GM23338 (cell line): ENCODE measurements at regions not wholly inside any gene's neighbourhood (a gene's known extent, or its start where the extent isn't known, plus 50 kb on each side); places are given as distances from the start of the nearest gene placed in this dataset.

Source experiments
- ATAC-seq: fragments of 200-7000 bp; cut with Tn5 transposase; 3 replicates; pipeline ENCODE4 v1.9.1; 2020
- DNase-seq: peaks from one replicate; pipeline ENCODE4 v3.0.0-alpha.2; 2015; ENCODE audit warnings: low spot score
- H2AFZ ChIP-seq: fragments of 200-600 bp; sonication (generic); 2 replicates; pipeline ENCODE4 v1.8.0; 2016; ENCODE audit warnings: antibody characterized with exemption, mild to moderate bottlenecking, moderate library complexity
- H3F3A ChIP-seq: fragments of 200-600 bp; sonication (generic); replicated peaks from 2 replicates; pipeline ENCODE4 v1.8.0; 2017; ENCODE audit warnings: antibody characterized with exemption, mixed run types, low read depth
- H3K27ac ChIP-seq: fragments of 200-600 bp; sonication (generic); 2 replicates; pipeline ENCODE4 v1.6.1; 2016; ENCODE audit warnings: low read depth
- H3K27me3 ChIP-seq: fragments of 200-600 bp; sonication (generic); 2 replicates; pipeline ENCODE4 v1.8.0; 2016; ENCODE audit warnings: mild to moderate bottlenecking, mixed run types, moderate library complexity; ENCODE audit not compliant: insufficient read depth
- H3K36me3 ChIP-seq: fragments of 200-600 bp; sonication (generic); 2 replicates; pipeline ENCODE4 v1.8.0; 2016; ENCODE audit warnings: mild to moderate bottlenecking; ENCODE audit not compliant: insufficient read depth
- H3K4me1 ChIP-seq: fragments of 200-600 bp; sonication (generic); 2 replicates; pipeline ENCODE4 v1.8.0; 2016; ENCODE audit warnings: mild to moderate bottlenecking, moderate library complexity; ENCODE audit not compliant: insufficient read depth
- H3K4me2 ChIP-seq: fragments of 200-600 bp; sonication (generic); 2 replicates; pipeline ENCODE4 v1.7.1; 2017; ENCODE audit warnings: mixed run types
- H3K4me3 ChIP-seq: fragments of 200-600 bp; sonication (generic); 2 replicates; pipeline ENCODE4 v1.6.1; 2016; ENCODE audit warnings: mixed run types
- H3K79me2 ChIP-seq: fragments of 200-600 bp; sonication (generic); replicated peaks from 2 replicates; pipeline ENCODE4 v1.8.0; 2017; ENCODE audit warnings: mild to moderate bottlenecking; ENCODE audit not compliant: insufficient read depth
- H3K9me2 ChIP-seq: fragments of 200-600 bp; sonication (generic); 2 replicates; pipeline ENCODE4 v1.8.0; 2017; ENCODE audit not compliant: insufficient read depth
- H4K20me1 ChIP-seq: fragments of 200-600 bp; sonication (generic); replicated peaks from 2 replicates; pipeline ENCODE4 v1.8.0; 2017; ENCODE audit warnings: mild to moderate bottlenecking; ENCODE audit not compliant: insufficient read depth
- H3K27ac Mint-ChIP-seq: 2 replicates; pipeline ENCODE4 v1.8.0; 2020; ENCODE audit warnings: inconsistent platforms, mild to moderate bottlenecking, moderate library complexity, mixed read lengths
- H3K27me3 Mint-ChIP-seq: 3 replicates; pipeline ENCODE4 v1.8.0; 2022; ENCODE audit warnings: low read depth, mild to moderate bottlenecking, moderate library complexity, mixed read lengths, inconsistent platforms; ENCODE audit not compliant: insufficient read depth, poor library complexity
- H3K36me3 Mint-ChIP-seq: 3 replicates; pipeline ENCODE4 v1.8.0; 2021; ENCODE audit warnings: low read depth, mild to moderate bottlenecking, inconsistent platforms, moderate library complexity, mixed read lengths
- H3K4me1 Mint-ChIP-seq: 3 replicates; pipeline ENCODE4 v1.8.0; 2020; ENCODE audit warnings: mild to moderate bottlenecking, inconsistent platforms, mixed read lengths
- H3K4me3 Mint-ChIP-seq: 3 replicates; pipeline ENCODE4 v1.8.0; 2021; ENCODE audit warnings: moderate library complexity, mild to moderate bottlenecking, inconsistent platforms, mixed read lengths
- H3K9me3 Mint-ChIP-seq: 3 replicates; pipeline ENCODE4 v1.8.0; 2020; ENCODE audit warnings: moderate library complexity, mild to moderate bottlenecking, inconsistent platforms, mixed read lengths
- CTCF ChIP-seq, 2 experiments: fragments of 200-600 bp in 1 of 2; sonication (generic) in 1 of 2; conservative IDR thresholded peaks; 2 replicates each; pipeline versions ENCODE4 v1.5.1 to v1.6.1; 2016 to 2017; ENCODE audit warnings: antibody characterized with exemption in 2 of 2, low read depth in 2 of 2, mild to moderate bottlenecking in 2 of 2, moderate library complexity in 1 of 2
- ETS1 ChIP-seq: IDR thresholded peaks from 2 replicates; pipeline ENCODE4 v1.6.1; 2016; ENCODE audit warnings: antibody characterized with exemption
- EZH2 ChIP-seq: fragments of 200-600 bp; sonication (generic); IDR thresholded peaks from one replicate; pipeline ENCODE4 v1.8.0; 2017; ENCODE audit warnings: antibody characterized with exemption, mild to moderate bottlenecking, low read depth; ENCODE audit not compliant: unreplicated experiment
- EZH2phosphoT487 ChIP-seq: fragments of 200-600 bp; sonication (generic); IDR thresholded peaks from one replicate; pipeline ENCODE4 v1.8.1; 2018; ENCODE audit warnings: antibody characterized with exemption; ENCODE audit not compliant: unreplicated experiment
- JUNB ChIP-seq: IDR thresholded peaks from one replicate; pipeline ENCODE4 v1.6.1; 2016; ENCODE audit warnings: antibody characterized with exemption; ENCODE audit not compliant: unreplicated experiment
- NANOG ChIP-seq: IDR thresholded peaks from 2 replicates; pipeline ENCODE4 v1.6.1; 2016; ENCODE audit warnings: antibody characterized with exemption, borderline replicate concordance
- REST ChIP-seq: IDR thresholded peaks from one replicate; pipeline ENCODE4 v1.6.1; 2018; ENCODE audit warnings: antibody characterized with exemption; ENCODE audit not compliant: unreplicated experiment
- STAT1 ChIP-seq: IDR thresholded peaks from one replicate; pipeline ENCODE4 v1.6.1; 2016; ENCODE audit warnings: antibody characterized with exemption; ENCODE audit not compliant: unreplicated experiment
- ZNF114 ChIP-seq: fragments of 250-450 bp; sonication (Bioruptor Pico); IDR thresholded peaks from 2 replicates; pipeline ENCODE4 v1.5.0; 2020; ENCODE audit warnings: mild to moderate bottlenecking, moderate library complexity

- Mint-ChIP-seq H3K4me1 (no peaks in the 10 kb centered on the region), H3K27me3 (peaks cover 2% of the 10 kb centered on the region), H3K4me3 (no peak overlapping the region), H3K27ac (no peak overlapping the region), H3K9me3 (peaks cover 78% of the 10 kb centered on the region), H3K36me3 (peaks cover 13% of the 10 kb centered on the region)
- Histone ChIP-seq H3K9me2 (no peaks in the 10 kb centered on the region), H3K27ac (no peak overlapping the region), H3K79me2 (no peaks in the 10 kb centered on the region), H3K4me1 (no peaks in the 10 kb centered on the region), H3K27me3 (no peaks in the 10 kb centered on the region), H2AFZ (no peak overlapping the region), H4K20me1 (no peaks in the 10 kb centered on the region), H3K4me3 (no peak overlapping the region), H3F3A (no peaks in the 10 kb centered on the region), H3K36me3 (no peaks in the 10 kb centered on the region), H3K4me2 (no peak overlapping the region)
- TF ChIP-seq ETS1 (no peak), EZH2 (no peak), ZNF114 (CRISPR knock-in tag) (no peak), CTCF (conservative IDR thresholded peaks at IDR 0.05; ENCODE audit: low read depth in 2 of 2) (no peak), STAT1 (no peak), NANOG (no peak), JUNB (no peak)
- no peak for DNase-seq
- ATAC-seq, result no peak
Observed at GRCh38 chr17:83193336-83194185, 114.2 kb downstream of the METRNL start.

- Mint-ChIP-seq H3K27me3 (peaks cover 2% of the 10 kb centered on the region), H3K27ac (no peak overlapping the region), H3K9me3 (peaks cover 73% of the 10 kb centered on the region), H3K36me3 (peaks cover 13% of the 10 kb centered on the region), H3K4me3 (no peak overlapping the region), H3K4me1 (no peaks in the 10 kb centered on the region)
- H4K20me1 ChIP-seq, result no peaks in the 10 kb centered on the region
- no peak overlapping the region for H3K27ac ChIP-seq
- ATAC-seq (no peak), DNase-seq (no peak)
- H3K4me1 ChIP-seq, result no peaks in the 10 kb centered on the region
- H3K27me3 ChIP-seq, result no peaks in the 10 kb centered on the region
- H3K4me2 ChIP-seq, result no peak overlapping the region
- H2AFZ ChIP-seq, result no peak overlapping the region
- no peaks in the 10 kb centered on the region for H3K9me2 ChIP-seq
- no peaks in the 10 kb centered on the region for H3F3A ChIP-seq
- H3K4me3 ChIP-seq, result no peak overlapping the region
- H3K79me2 ChIP-seq, result no peaks in the 10 kb centered on the region
- no peaks in the 10 kb centered on the region for H3K36me3 ChIP-seq
- no peak for TF ChIP-seq JUNB
- TF ChIP-seq STAT1, result no peak
- no peak for TF ChIP-seq REST
- no peak for TF ChIP-seq CTCF (conservative IDR thresholded peaks at IDR 0.05; ENCODE audit: low read depth in 2 of 2)
- no peak for TF ChIP-seq EZH2phosphoT487
Observed at GRCh38 chr17:83194186-83194561, 114.8 kb downstream of the METRNL start.
